D721Med (cell line): ENCODE measurements at regions not wholly inside any gene's neighbourhood (a gene's known extent, or its start where the extent isn't known, plus 50 kb on each side); places are given as distances from the start of the nearest gene placed in this dataset.
A peak's percentile ranks its signal among the peaks of the same experiment; 100 is the strongest.

Source experiments
- DNase-seq: peaks from one replicate; pipeline ENCODE4 v3.0.0; 2011; ENCODE audit warnings: low spot score; ENCODE audit not compliant: insufficient read length
- FAIRE-seq: peaks from 2 replicates; lab custom pipeline; 2011; peaks lifted over from hg19 to GRCh38; lab: Jason Lieb, UNC
- TF ChIP-seq, protein P1 (sequence below): IDR thresholded peaks from 2 replicates; pipeline ENCODE4 v1.5.1; 2012; ENCODE audit warnings: mild to moderate bottlenecking, control low read depth; ENCODE audit not compliant: insufficient read depth; ENCODE audit errors: missing control alignments

DNA sequence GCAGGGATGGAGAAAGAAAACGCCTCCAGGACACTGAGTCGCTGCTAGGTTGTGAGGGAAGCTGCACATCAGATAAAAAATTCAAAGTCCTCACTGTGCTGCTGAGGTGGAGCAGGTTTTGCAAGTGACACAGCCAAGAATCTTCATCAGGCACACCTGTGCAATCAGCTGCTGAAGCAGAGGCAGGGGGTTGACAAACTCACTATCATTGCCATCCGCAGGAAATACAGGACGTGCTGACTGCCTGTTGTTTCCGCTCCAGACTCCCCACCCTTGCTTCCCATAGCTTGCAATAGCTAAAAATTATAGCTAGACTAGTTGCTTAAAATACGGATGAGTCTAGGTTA lies 147.8 kb upstream of the FHL2 start:
- TF ChIP-seq, protein P1, sequence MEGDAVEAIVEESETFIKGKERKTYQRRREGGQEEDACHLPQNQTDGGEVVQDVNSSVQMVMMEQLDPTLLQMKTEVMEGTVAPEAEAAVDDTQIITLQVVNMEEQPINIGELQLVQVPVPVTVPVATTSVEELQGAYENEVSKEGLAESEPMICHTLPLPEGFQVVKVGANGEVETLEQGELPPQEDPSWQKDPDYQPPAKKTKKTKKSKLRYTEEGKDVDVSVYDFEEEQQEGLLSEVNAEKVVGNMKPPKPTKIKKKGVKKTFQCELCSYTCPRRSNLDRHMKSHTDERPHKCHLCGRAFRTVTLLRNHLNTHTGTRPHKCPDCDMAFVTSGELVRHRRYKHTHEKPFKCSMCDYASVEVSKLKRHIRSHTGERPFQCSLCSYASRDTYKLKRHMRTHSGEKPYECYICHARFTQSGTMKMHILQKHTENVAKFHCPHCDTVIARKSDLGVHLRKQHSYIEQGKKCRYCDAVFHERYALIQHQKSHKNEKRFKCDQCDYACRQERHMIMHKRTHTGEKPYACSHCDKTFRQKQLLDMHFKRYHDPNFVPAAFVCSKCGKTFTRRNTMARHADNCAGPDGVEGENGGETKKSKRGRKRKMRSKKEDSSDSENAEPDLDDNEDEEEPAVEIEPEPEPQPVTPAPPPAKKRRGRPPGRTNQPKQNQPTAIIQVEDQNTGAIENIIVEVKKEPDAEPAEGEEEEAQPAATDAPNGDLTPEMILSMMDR = no peak
- DNase-seq (no peak), FAIRE-seq (no peak)

DNA sequence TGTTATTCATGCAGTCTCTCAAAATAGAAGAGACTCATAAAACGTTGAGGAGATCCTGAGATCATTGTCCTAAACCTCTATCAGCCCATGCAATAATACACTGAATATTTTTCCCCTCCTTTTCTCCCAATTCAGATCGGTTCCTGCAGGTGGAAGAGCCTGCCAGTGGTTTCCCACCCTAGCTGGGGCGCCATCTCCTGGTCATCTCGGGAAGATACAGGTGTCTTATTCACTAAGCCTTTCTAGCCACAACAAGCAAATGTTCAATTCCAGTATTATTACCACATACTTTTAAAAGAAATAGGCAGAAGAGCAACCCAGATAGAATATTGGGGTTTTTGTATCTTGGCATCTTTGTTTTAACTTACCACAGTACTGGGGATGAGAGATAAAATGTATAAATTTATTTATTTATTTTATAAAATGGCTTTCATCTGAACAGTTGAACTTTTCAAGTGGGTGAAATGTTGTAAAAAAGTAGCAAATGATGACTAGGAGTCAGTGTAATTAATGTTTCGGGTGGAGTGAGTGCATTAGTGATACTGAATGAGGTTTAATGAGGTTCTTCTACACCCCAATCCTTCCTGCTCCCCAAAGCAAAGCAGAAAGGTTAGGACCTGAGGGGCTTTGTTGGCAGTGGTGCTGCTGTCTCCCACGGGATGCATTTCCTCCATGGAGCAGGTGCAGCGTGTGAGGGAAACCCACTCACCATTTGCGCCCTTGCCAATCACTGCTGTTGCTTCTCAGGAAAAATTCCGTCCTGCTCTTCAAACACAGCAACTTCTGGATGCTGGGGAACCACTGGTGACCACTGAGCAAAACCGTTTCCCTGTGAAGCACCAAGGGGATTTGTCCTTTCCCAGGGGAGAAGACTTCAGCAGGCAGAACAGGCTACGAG lies 147.1 kb upstream of the FHL2 start:
- DNase-seq (peak; percentile 54), FAIRE-seq (no peak)

DNA sequence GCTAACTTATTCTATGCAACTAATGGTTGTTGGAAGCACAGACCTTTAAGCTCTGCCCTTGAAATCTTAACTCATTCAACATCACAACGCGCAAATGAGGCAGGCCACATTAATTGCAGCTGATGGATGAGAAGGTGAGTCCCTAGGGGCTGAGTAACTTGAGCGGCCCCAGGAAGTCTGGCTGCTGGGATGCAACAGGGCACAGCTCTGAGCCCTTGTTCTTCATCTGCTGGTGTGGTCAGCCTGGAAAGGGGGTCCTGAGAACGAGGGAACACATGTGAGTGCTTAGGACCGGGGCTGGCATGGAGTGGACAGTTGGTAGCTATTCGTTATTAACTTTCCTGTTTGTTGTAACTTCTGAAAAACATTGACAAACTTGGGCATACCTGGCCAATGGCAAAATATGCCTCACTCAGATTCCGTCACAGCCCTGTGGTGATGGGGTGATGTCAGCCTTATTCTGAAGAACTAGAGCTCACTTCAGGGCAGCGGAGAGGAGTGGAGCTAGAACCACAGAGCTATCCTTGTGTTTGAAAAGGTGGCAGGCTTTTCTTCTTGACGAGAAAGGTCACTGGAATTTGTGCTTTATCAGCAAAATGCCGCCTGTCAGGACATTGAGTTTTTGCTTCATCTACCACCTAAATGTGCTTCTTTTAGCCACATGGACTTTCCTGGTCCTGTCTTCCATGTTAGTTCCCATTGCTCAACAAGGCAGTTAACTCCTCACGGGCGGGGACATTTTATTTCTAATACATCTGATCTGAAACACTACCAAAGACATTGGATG lies 145.9 kb upstream of the FHL2 start:
- FAIRE-seq (no peak), DNase-seq (no peak)
- TF ChIP-seq, protein P1 = no peak

More for the DNA sequence above, 147.1 kb upstream of the FHL2 start:
- TF ChIP-seq, protein P1 = peak; percentile 78

DNA sequence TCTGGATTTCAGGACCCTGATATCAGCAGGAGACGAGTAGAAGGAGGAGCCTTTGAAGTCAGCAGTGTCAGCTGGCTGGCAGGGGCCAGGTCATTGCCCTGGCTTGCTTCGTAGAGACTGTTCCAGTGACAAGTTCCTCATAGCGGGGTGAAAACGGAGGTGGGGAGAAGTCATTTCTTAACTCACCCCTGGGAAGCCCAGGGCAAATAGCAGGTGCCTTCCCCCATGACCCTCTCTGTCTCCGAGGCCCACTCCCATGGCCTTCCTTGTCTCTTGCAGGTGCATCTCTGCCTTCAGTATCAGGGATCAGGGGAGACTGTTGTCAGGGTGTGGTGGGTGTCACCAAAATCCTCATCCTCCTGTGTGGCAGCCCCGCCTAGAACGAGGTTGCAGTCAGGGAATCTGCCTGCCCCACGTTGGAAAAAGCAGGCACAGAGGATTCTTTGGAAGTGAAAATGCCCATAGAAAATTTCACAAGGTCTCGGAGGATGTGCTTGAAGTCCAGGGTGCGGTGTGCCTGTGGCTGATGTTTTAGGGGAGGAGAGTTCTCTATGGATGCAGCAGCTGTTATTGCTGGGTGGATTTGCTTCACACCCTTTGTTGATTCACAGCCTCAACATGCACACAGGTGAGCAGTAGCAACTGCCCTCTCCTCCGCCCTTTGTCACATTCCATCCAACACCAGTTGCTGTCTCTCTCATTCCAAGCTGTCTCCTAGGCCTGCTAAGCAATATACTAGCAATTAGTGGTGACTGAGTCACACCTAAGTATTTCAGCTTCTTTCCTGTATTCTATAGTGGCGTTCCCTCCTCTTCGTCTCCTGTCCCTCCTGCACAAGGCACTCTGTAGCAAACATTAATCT lies 142.6 kb upstream of the FHL2 start:
- FAIRE-seq (no peak), DNase-seq (no peak)
- TF ChIP-seq, protein P1 = no peak

DNA sequence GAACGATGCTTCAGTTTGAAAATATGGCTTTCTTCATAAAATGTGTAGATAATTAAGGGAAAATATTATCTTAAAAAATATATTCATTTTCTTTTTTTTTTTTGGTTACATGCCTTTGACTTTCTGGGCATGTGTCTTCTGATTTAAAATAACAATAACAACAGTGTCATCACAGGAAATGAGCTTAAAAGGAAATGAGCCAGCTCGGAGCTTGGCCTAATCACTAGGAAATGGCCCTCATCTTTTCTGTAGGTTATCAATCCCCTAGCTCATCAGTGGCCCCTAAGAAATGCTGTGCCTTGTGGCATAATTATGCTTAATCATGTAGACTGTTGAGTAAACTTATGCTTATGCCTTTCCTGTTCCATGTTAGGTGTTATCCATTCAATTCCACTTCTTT lies 141.8 kb upstream of the FHL2 start:
- DNase-seq = no peak
- TF ChIP-seq, protein P1 = no peak
- no peak for FAIRE-seq

DNA sequence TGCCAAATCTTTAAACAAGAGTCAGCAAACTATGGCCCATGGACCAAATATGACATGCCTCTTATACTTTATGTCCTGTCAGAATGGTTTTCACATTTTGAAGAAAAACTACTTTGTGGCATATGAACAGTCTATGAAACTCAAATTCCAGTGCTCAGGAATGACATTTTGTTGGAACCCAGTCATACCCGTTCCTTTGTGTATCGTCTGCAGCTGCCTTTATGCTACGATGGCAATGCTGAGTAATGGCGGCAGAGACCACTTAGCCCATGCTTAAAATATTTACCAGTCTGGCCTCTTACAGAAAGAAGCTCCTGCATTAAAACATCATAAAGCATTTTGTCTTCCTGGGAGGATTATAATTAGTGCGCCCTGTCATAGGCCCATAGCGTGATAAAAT lies 140.5 kb upstream of the FHL2 start:
- TF ChIP-seq, protein P1 = no peak
- no peak for DNase-seq
- FAIRE-seq = no peak
